ENCODE measurements at regions not wholly inside any gene's neighbourhood (a gene's known extent, or its start where the extent isn't known, plus 50 kb on each side); places are given as distances from the start of the nearest gene placed in this dataset.
"Not testable (repeated sequence)": the region's sequence is repeated elsewhere in the genome, so short reads cannot be mapped to it uniquely, and the experiment has no call there.

DNA sequence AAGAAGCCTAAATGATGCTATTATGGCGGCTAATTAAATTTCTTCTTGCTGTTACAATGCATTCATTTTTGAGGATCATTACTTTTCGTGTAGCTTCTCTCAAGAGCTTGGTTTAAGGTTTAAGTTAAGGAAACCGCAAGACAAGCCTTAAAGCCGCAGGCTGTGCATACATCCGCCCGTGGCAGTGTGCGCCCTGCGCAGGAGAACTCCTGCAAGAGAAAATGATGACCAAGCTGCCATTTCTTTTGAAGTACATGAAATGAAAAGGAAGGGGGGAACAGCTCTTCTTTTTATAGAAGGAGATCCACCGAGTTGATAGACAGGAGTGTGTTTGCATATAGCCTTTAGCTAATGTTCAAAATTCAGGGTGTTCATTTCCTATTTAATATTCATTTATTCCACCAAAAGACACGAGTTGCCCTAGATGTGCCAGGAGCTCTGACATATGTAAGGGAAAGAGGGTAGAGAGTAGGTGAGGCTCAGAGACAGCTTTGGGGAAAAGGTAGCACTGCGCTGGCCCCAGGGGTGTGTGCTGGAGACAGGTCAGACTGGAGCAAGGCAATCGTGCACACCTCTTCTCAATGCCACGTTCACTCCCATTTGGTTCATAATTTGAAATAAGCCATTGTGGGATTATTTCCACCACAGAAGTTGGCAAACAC is 112.1 kb upstream of the LDB2 start:
- no peak for DNase-seq (ENCODE audit: low read depth in 3 of 3)

DNA sequence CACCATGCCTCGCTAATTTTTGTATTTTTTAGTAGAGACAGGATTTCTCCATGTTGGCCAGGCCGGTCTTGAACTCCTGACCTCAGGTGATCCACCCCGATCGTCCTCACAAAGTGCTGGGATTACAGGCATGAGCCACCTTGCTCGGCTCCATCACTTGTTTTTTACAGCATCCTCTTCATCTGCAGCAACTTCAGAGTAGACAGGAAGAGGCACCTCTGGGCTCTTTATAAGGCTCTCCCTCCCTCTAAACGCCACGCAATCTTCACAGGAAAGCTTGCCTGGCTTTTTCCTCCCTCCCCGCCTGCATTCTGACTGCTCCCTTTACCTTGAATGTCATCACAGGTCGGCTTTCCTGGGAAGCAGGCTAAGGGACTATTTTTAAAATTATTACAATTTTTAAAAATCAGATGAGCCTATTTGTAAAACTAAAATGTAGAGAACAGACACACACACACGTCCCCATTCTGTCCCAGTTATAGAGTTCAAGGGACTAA is 111.5 kb upstream of the LDB2 start:
- no peak for DNase-seq (ENCODE audit: low read depth in 3 of 3)

DNA sequence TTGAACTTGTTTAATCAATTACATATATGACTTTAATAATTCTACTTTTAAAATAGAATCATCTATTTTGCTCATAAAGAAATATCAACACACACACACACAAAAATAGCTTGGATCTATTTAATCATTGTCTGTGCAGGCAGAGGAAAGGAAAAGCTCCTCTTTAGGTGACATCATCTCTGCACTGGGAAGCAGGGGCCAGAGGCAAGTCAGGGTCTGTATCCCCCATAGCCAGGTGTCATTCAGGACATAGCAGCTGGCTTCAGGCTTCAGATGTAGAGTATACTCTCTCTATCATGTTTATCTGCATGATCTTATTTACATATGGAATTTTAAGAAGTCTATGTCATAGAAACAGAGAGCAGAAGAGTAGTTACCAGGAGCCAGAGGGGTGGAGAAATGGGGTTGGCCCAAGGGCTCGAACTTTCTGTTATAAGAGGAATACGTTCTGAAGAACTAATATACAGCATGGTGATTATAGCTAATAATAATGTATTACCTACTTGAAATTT is 110.4 kb upstream of the LDB2 start:
- DNase-seq (ENCODE audit: low read depth in 3 of 3) = no peak

DNA sequence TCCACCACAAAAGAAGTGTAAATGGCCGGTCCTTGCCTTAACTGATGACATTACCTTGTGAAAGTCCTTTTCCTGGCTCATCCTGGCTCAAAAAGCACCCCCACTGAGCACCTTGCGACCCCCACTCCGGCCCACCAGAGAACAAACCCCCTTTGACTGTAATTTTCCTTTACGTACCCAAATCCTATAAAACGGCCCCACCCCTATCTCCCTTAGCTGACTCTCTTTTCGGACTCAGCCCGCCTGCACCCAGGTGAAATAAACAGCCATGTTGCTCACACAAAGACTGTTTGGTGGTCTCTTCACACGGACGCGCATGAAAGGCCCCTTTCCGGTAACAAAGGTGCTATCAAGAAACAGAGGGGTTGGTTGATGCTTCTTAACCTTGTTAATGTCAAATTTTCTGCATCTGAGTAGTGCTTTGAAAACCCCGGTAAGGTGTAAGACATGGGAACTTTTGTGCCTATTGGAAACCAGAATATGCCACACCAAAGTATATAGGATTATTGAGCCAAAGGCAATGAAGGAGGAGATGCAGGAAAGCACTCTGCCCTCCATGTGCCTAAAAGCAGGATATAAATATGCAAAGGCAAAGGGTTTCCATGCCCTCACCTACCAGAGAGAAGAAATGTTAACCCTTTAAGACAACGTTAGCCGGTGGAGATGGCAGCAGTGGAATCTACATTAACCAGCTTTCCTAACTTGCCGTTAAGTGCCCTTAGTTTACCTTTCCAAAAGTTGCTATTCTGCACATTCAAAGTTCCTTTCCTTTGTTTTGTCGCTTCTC is 105.4 kb upstream of the LDB2 start:
- DNase-seq (ENCODE audit: low read depth in 3 of 3) = not testable (repeated sequence)

DNA sequence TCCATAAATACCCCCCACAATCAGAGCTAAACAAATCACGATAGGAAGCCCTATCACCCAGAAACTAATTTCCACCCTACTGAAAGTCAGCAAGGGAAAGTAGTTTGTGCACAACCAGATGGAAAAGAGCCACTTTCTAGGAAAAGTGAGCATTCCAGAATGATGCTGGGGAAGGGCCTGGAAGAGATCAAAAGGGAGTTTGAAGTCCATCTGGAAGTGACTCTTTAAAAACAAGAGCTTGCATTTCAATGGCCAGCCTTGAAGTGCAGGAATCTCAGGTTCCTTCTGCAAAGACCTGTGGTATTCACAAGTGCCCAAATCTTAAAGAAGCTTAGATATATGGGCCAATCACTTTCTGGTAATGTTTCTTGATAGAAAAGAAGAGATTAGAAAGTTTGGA is 97.0 kb upstream of the LDB2 start:
- no peak for DNase-seq (ENCODE audit: low read depth in 3 of 3)

DNA sequence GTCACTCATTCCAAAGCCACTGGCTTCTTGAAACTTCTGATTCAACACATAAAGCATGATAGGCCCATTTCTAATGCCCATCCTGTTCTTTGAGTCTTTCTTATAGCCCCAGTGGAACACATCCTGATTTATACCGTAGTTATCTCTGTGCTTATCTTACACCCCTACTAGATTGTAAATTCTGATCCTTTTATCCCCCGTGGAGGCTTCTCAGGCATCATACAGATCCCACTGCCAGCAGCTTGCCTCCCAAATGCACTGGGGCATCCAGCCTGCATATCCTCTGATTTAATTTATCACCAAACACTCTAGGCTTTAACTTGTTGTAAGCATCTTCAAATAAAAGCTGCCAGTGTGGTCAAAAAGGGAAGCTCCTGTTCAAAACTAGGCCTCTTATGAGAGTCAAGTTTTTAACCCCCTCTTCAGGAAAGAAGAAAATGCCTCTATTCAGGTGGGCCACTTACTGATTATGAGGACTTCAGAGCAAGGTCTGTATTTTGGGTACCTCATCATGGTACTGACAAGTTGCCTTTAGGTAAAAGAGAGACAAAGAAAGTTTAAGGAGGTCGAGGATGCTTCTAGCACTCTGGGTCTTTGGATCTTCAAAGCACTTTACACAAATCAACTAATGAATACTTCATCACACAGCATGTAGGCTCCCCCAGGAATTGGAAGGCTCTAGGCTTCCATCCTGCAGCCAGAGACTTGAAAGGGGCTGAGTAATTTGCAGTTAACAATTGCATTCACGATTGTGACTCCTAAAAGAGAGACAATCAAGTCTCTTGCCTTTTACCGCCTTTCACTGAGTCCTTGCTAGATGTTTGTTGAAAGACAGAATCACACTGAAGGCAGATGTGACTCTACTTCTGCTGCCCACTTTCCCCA is 95.8 kb upstream of the LDB2 start:
- no peak for DNase-seq (ENCODE audit: low read depth in 3 of 3)

DNA sequence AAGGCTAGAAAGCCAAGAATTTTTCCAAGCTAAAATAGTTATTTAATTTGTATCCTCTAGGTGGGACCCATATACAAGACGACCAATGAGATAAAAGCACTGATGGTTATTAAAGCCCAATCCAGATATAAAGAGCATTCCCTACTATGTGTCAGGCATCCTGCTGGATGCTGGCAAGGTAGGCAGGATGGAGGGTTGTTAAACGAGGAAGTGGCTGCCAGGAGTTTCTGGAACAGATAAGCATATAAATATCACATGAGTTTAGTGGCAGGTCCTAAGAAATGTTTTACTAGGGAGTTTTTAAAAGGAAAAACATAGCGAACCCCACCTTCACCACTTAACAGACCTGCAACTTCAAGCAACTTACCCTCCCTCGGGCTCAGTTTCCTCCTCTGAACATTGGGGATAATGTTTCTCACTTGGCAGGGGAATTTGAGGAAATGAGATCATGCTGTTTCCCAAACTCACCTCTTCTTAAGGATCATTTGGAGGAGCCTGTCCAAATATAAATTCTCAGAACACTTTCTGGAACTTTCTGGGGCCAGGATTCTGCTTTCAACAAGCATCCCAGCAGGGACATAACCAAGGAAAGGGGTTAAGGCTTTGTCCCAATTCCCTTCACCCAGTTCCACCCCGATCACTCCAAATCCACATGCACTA is 94.3 kb upstream of the LDB2 start:
- no peak for DNase-seq (ENCODE audit: low read depth in 3 of 3)

DNA sequence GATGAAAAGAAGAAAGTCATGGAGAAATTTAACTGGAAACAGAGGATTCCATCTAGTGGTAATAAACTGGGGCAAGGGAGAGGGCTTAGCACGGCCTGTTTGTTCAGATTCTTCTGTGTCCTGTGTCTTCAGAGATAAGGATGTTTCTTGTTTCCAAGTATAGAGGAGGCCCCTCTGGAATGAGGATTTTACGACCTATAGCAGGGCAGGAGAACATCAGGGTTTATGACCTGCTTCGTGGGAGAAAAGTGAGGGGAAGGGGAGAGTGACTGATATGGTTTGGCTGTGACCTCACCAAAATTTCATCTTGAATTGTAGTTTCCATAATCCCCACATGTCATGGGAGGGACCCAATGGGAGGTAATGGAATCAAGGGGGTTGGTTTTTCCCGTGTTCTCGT is 93.0 kb upstream of the LDB2 start:
- DNase-seq (ENCODE audit: low read depth in 3 of 3) = no peak

DNA sequence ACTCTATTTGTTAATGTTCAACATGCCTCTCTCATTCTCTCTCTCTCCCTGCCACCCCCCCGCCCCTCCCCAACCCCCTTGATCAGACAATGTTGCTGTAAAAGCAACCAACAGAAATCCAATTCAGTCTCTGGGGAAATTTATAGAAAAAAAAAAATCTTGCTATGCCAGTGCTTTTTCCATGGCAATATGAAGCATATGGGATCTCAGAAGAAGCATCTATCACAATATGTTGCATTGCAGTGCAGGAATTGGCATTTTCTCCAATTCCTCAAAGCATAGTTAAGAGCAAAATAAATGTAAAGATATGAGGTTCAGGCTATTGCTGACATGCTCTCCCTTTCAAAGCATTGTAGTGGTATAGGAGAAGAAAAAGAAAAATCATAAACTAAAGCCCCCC is 90.9 kb upstream of the LDB2 start:
- DNase-seq (ENCODE audit: low read depth in 3 of 3) = no peak

DNA sequence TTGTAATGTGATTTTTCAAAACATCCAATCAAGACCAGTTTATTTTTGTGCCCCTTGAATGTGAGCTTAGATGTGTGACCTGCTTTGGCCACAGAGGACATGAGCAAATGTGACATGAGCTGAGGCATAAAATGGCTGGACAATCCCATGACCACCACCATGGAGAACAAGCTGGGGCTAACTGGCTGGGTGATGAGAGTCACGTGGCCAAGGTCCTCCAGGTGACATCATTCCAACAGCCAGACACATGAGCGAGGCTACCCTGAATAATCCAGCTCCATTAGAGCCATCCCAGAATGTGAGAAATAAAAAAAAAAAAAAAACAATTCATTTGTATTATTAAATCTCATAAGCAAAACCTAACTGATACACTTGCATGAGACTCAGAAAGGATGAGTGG is 90.4 kb upstream of the LDB2 start:
- DNase-seq (ENCODE audit: low read depth in 3 of 3) = no peak

DNA sequence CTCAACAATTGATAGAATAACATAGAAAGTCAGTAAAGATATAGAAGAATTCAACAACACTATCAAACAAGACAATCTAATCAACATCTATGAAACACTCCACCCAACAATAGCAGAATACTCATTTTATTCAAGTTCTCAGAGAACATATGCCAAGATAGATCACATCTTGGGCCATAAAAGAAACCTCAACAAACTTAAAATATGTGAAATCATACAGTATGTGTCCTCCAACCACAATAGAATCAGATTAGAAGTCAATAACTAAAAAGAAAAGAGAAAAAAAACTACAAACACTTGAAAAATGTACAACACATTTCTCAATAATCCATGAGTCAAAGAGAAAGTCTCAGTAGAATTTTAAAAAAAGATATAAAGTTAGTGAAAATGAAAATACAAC is 78.6 kb upstream of the LDB2 start:
- no peak for DNase-seq (ENCODE audit: low read depth in 3 of 3)

DNA sequence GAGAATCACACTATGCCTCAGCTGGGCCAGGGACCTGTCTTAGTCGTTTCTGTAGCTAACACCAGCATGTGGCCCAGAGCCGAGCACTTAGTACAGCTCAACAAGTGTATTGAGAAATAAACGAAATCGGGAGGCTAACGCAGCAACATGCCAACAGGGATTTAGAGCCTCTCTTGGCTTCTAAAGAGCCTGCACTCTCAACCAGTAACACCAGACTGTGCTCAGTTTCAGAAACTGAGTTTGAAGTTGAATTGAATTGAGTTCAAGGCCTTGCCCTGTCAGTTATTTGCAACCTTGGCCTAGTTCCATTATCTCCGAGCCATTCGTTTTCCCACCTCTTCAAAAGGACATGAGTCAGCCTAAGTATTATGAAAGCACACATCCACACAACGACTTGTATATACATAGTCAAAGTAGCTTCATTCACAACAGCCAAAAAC is 71.3 kb upstream of the LDB2 start:
- no peak for DNase-seq (ENCODE audit: low read depth in 3 of 3)

DNA sequence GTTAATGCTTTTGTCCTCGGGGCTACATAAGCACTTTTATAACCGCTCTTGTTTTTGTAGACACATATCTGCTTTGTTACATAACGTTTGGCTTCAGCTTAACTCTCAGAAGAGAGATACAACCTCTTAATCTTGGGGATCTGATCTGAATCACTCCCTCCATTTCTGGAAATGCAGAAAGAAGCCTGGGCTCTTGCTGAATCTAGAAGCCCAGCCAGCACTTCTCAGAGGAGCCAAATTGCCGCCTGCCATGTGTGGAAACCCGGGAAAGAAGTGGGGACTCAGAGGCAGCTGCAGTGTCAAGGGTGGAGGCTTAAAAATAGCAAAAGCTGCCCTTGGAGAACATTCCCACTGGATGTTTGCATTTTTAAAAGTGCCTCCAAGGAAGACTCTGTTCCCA is 69.3 kb upstream of the LDB2 start:
- DNase-seq (ENCODE audit: low read depth in 3 of 3) = no peak

DNA sequence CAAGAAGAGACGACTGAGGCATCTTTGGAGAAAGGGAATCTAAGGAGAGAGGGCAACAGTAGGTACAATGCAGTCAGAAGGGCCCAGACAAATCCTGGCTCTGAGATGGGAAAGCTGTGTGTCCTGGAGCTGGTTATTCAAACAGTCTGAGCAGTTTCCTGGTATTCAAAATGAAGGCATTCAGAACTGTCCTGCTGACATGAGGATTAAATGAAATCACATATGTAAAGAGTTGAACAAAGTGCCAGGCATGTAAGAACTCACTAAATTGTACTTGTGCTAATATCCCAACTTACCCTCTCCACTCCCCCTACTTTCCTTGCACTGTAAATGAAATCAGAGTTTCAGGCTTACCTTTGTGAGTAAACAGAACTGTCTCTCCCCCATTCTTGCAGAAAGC is 60.9 kb upstream of the LDB2 start:
- no peak for DNase-seq (ENCODE audit: low read depth in 3 of 3)

DNA sequence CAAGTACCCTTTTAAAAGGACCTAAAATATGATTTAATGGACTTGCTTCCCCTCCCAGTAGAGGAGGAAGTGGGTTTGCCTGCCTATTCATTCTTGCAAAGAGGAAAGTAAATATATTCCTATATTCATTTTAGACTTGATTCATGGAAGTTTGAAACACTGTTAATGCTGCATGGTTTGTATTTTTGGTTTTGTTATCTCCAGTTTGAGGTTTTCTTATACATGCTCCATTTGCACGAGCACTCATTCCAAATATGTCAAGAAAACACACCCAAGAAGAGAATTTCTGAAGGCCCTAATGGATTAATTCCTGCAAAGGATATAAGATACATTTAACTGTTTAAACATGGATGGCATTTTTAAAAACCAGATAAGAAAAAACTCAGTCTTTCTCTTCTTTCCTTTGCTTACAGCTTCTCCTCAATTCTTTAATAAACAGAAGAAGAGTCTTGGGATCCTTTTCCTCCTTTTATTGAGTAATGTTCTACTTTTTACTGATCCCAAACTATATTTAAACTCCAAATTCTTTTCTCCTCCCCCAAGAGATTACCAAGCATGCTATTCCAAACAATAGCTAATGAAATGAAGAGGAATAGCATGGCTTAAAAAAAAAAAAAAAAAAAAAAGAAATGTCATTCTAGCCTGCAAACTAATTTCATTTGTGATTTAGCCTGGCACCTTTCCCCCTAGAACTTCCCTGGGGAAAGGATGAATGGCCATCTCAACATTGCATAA is 54.6 kb upstream of the LDB2 start:
- DNase-seq (ENCODE audit: low read depth in 3 of 3) = no peak

DNA sequence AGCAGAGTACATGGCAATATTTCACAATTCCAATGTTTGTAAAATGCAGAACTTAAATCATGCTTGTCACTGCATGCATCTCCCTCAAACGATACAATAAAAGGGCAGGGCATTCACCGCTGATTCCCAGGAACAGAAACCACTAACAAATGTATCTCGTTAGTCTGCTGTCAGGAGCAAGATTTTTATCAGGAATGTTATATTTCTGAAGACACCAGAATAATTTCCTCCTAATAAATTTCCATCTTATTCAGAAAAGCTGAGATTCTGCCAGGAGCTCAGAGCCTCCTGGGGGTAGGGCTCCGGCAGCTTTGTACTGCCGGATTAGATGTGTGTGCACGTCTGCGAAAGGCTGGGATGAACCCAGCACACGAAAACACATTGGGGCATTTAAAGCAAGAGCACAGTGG is 54.0 kb upstream of the LDB2 start:
- DNase-seq (ENCODE audit: low read depth in 3 of 3) = no peak
